AG09319 (cell line): ENCODE measurements at regions not wholly inside any gene's neighbourhood (a gene's known extent, or its start where the extent isn't known, plus 50 kb on each side); places are given as distances from the start of the nearest gene placed in this dataset.

Experiments used
- DNase-seq: peaks from one replicate; pipeline ENCODE4 v3.0.0-alpha.2; 2010; ENCODE audit warnings: low read depth; ENCODE audit errors: extremely low read depth
- CTCF ChIP-seq: IDR thresholded peaks from 2 replicates; pipeline ENCODE4 v1.5.1; 2011; ENCODE audit warnings: low read depth, mild to moderate bottlenecking, inconsistent platforms, low read length, moderate library complexity

- no peak for TF ChIP-seq CTCF
These were observed 57.5 kb downstream of the OSR1 start for GRCh38 chr2:19300961-19301360.

GRCh38 chr2:19299522-19299921 lies 58.9 kb downstream of the OSR1 start:
- DNase-seq: no peak
- TF ChIP-seq CTCF: no peak

More at GRCh38 chr2:19300961-19301360, 57.5 kb downstream of the OSR1 start:
- DNase-seq: no peak

- TF ChIP-seq CTCF: no peak
- no peak for DNase-seq
These were observed 59.4 kb downstream of the OSR1 start for GRCh38 chr2:19299032-19299431.

- TF ChIP-seq CTCF: no peak
These were observed 60.7 kb downstream of the OSR1 start for GRCh38 chr2:19297716-19298115.

GRCh38 chr2:19295998-19296502 lies 62.4 kb downstream of the OSR1 start:
- DNase-seq: no peak
- no peak for TF ChIP-seq CTCF

More at GRCh38 chr2:19297716-19298115, 60.7 kb downstream of the OSR1 start:
- no peak for DNase-seq

- TF ChIP-seq CTCF: no peak
- no peak for DNase-seq
These were observed 66.4 kb downstream of the OSR1 start for GRCh38 chr2:19292007-19292406.

GRCh38 chr2:19288291-19288690 lies 70.1 kb downstream of the OSR1 start:
- no peak for DNase-seq
- TF ChIP-seq CTCF: no peak
